ENCODE measurements at regions not wholly inside any gene's neighbourhood (a gene's known extent, or its start where the extent isn't known, plus 50 kb on each side); places are given as distances from the start of the nearest gene placed in this dataset.
"Not testable (repeated sequence)": the region's sequence is repeated elsewhere in the genome, so short reads cannot be mapped to it uniquely, and the experiment has no call there.

GRCh38 chr7:81256991-81257390, 338.1 kb upstream of the SEMA3C start:
- Mint-ChIP-seq H3K4me3 (no peak overlapping the region), H3K27ac (no peak overlapping the region), H3K27me3 (no peaks in the 10 kb centered on the region), H3K9me3 (peaks cover 9 to 17% of the 10 kb centered on the region in 2 donors), H3K4me1 (no peaks in the 10 kb centered on the region)
- ATAC-seq (no peak), DNase-seq (no peak)

DNA sequence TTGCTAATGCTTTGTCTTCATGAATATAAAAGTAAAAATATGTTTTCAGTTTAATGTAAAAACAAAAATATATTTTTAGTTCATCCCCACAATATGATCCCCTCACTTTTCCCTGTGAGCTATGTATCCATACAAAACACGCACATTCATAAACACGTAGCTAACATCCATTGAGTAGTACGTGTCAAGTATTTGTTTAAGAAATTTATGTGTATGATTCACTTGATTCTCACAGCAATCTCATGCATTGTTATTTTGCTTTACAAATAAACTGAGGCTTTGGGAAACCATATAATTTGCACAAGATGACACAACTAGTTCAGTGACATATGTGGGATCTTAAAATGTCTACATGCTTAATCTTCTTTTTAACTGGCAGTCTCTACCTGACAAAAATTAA, 329.6 kb upstream of the SEMA3C start:
- H3K27ac Mint-ChIP-seq = no peak overlapping the region
- DNase-seq = no peak
- no peaks in the 10 kb centered on the region for H3K4me1 Mint-ChIP-seq
- peaks cover 0 to 8% of the 10 kb centered on the region in 2 donors for H3K9me3 Mint-ChIP-seq
- no peaks in the 10 kb centered on the region for H3K27me3 Mint-ChIP-seq
- no peak for ATAC-seq
- H3K4me3 Mint-ChIP-seq = no peak overlapping the region

DNA sequence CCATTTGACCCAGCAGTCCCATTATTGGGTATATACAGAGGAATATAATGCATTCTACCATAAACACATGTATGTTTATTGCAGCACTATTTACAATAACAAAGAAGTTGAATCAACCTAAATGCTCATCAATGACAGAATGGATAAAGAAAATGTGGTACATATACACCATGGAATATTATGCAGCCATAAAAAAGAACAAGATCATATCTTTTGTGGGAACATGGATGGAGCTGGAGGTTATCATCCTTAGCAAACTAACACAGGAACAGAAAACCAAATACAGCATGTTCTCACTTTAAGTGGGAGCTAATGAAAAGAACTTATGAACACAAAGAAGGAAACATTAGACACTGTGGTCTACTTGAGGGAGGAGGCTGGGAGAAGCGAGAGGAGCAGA, 328.5 kb upstream of the SEMA3C start:
- not testable (repeated sequence) for H3K27me3 Mint-ChIP-seq, H3K27ac Mint-ChIP-seq, ATAC-seq, H3K9me3 Mint-ChIP-seq, DNase-seq, H3K4me3 Mint-ChIP-seq, H3K4me1 Mint-ChIP-seq

DNA sequence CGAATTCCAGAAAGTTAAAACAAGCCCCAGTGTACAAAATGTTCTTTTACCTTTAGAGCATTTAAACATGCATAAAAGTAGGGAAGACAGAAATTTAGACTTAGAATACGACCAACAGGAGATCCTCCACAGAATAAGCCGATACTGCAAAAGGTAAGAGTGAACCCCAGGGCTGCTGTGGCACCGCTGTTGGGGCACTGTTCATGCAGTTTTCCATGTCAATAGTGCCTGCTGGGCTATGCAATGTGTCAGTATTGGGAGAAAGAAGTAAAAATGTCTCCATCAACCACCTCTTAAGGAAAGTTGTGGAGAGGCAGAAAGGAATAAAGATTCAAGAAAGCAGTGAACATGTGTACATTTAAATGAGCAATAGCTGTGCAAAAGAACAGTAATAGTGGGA, 326.5 kb upstream of the SEMA3C start:
- no peak for ATAC-seq
- Mint-ChIP-seq H3K9me3 (peaks cover 6 to 8% of the 10 kb centered on the region in 2 donors), H3K27ac (no peak overlapping the region), H3K27me3 (no peaks in the 10 kb centered on the region), H3K4me1 (no peaks in the 10 kb centered on the region), H3K4me3 (no peak overlapping the region)
- no peak for DNase-seq

- Mint-ChIP-seq H3K9me3 (peaks cover 6 to 8% of the 10 kb centered on the region in 2 donors), H3K4me1 (no peaks in the 10 kb centered on the region), H3K4me3 (no peak overlapping the region), H3K27ac (no peak overlapping the region), H3K27me3 (no peaks in the 10 kb centered on the region)
- no peak for ATAC-seq
- DNase-seq = no peak
Measured at GRCh38 chr7:81244224-81244623, 325.4 kb upstream of the SEMA3C start.

GRCh38 chr7:81236560-81236959, 317.7 kb upstream of the SEMA3C start:
- DNase-seq = no peak
- Mint-ChIP-seq H3K9me3 (peaks cover 6 to 12% of the 10 kb centered on the region in 2 donors), H3K4me1 (no peaks in the 10 kb centered on the region), H3K27me3 (no peaks in the 10 kb centered on the region), H3K27ac (no peak overlapping the region), H3K4me3 (no peak overlapping the region)
- no peak for ATAC-seq

GRCh38 chr7:81235997-81236396, 317.1 kb upstream of the SEMA3C start:
- H3K4me1 Mint-ChIP-seq = no peaks in the 10 kb centered on the region
- H3K27ac Mint-ChIP-seq = no peak overlapping the region
- ATAC-seq = no peak
- H3K9me3 Mint-ChIP-seq = peaks cover under 1 to 12% of the 10 kb centered on the region in 2 donors
- no peaks in the 10 kb centered on the region for H3K27me3 Mint-ChIP-seq
- no peak for DNase-seq
- H3K4me3 Mint-ChIP-seq = no peak overlapping the region

- ATAC-seq (no peak), DNase-seq (no peak)
- Mint-ChIP-seq H3K4me3 (no peak overlapping the region), H3K9me3 (peaks cover 0 to 12% of the 10 kb centered on the region in 2 donors), H3K4me1 (no peaks in the 10 kb centered on the region), H3K27ac (no peak overlapping the region), H3K27me3 (no peaks in the 10 kb centered on the region)
Measured at GRCh38 chr7:81234896-81235295, 316.0 kb upstream of the SEMA3C start.

DNA sequence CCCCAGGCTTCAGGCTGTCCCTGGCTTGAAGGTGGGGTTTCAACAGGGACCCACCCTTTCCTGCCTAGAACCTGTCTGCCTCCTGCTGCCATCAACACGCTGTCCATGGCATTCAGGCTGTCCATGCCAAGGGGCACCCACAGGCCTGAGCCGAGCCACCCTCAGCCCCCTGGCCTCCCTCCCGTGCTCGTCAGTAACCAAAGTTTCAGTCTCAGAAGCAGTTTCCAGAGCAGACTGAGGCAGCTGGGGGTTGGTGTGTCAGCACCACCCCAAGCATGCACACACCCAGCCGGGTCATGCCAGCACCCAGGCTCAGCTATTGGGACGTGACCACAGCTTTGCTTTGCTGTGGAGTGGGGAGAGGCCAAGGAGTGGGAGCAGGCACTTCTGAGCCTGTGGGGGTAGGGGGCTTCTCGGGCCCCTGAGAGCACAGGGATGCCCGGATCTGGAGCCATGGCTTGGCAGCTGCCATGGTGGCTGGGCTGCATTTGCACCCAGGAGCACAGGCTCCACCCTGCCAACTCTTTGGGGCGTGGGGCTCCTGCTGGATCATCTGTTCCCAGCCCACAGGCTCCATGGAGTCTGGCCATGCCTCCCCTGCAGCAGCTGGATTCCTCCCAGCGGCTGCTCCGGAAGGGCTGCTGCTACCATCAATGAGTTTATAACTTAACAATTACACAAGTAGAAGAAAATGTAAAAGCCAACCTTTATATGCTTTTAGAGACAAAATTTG, 314.5 kb upstream of the SEMA3C start:
- ATAC-seq (peak; percentile 9), DNase-seq (no peak)
- H3K27me3 Mint-ChIP-seq = no peaks in the 10 kb centered on the region

DNA sequence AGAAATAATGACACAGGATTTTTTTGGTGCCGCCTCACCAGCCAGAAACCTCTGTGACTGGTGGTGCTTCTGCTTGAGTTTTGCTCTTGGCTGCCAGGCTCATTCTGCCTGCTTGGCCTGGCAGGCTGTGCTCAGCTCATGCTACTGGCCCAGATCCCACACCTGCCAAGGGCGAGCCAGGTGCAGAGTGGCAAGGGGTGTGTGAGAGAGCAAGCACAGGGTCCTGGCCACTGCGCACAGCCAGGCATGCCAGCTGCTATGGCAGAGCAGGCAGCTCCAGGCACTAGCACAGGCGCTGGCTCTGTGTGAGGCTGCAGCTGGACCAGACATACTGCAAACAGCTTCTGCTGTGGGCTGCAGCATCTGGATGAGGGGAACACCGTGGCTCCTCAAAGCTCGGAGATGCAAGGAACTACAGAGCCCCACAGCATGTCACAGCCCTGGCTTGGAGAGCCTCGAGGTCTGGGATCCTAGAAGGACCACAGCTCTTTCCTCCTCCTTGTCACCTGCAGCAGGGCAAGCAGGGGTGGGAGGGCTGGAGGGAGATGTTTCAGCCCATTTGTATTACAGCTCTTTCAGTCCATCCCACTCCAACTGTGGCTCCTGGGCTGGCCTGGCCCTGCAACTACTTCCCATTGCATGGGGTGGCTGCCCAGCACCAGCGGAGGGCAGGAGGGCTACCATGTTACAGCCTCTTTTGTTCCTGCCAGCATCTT, 313.4 kb upstream of the SEMA3C start:
- Mint-ChIP-seq H3K4me3 (no peak overlapping the region), H3K27ac (no peak overlapping the region), H3K27me3 (no peaks in the 10 kb centered on the region), H3K9me3 (no peaks in the 10 kb centered on the region), H3K4me1 (no peaks in the 10 kb centered on the region)
- DNase-seq (no peak), ATAC-seq (peak; percentile 28)

More for the DNA sequence above, 314.5 kb upstream of the SEMA3C start:
- no peak overlapping the region for H3K27ac Mint-ChIP-seq
- H3K4me1 Mint-ChIP-seq = no peaks in the 10 kb centered on the region
- H3K4me3 Mint-ChIP-seq = no peak overlapping the region
- peaks cover 0 to 8% of the 10 kb centered on the region in 2 donors for H3K9me3 Mint-ChIP-seq

DNA sequence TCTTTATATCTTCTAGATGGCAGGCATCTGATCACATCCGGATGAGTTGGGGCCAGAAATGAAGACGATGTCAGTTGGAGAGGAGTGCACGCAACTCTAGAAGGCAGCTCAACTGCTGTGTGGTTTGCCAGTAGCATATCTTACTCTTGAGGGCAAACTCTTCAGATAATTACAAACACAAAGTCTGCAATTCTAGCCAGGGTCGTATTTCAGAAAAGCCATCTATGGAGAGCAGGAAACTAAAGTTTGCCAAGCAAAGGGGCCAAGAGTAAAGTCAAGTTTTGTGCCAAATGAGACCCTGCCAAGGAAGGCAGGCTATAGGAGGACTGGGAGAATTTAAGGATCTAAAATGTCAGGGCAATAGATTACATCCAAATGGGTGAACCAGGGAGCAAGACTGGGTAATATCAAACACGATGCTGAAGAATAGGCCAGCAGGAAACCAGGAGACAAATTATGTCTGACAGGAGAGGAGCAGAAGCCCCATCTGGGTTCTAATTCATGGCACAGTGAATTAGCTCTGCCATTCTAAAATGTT, 312.5 kb upstream of the SEMA3C start:
- no peak for DNase-seq
- H3K27ac Mint-ChIP-seq = no peak overlapping the region
- ATAC-seq = no peak
- no peak overlapping the region for H3K4me3 Mint-ChIP-seq
- H3K4me1 Mint-ChIP-seq = no peaks in the 10 kb centered on the region
- no peaks in the 10 kb centered on the region for H3K9me3 Mint-ChIP-seq
- H3K27me3 Mint-ChIP-seq = no peaks in the 10 kb centered on the region

DNA sequence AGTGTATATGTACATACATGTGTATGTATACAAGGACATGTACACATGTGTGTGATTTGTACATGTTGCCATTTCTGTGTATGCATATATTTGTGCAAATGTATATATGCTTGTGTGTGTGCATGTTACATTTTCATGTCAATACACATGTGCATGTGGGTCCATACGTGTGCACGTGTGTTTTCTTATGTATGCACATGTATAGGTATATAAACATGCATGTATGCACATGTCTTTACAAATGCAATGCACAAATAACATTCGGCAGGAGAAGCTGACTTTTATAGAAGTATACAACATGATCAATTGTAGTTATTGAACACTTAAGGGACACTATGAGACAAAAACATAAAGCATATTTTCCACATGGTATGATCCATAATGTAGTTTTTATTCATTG, 307.4 kb upstream of the SEMA3C start:
- no peak overlapping the region for H3K4me3 Mint-ChIP-seq
- ATAC-seq (no peak), DNase-seq (no peak)
- no peaks in the 10 kb centered on the region for H3K4me1 Mint-ChIP-seq
- H3K27me3 Mint-ChIP-seq = no peaks in the 10 kb centered on the region
- H3K27ac Mint-ChIP-seq = no peak overlapping the region
- H3K9me3 Mint-ChIP-seq = peaks cover 8 to 11% of the 10 kb centered on the region in 2 donors

DNA sequence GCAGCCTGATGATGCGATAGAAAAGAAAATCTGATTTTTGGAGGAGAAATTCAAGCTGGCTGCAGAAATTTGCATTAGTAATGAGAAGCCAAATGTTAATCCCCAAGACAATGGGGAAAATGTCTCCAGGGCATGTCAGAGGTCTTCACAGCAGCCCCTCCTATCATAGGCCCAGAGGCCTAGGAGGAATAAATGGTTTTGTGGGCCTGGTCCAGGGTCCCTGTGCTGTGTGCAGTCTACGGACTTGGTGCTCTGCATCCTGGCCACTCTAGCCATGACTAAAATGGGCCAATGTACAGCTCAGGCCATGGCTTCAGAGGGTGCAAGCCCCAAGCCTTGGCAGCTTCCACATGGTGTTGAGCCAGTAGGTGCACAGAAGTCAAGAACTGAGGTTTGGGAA, 303.8 kb upstream of the SEMA3C start:
- not testable (repeated sequence) for H3K27ac Mint-ChIP-seq, H3K4me1 Mint-ChIP-seq, H3K27me3 Mint-ChIP-seq, H3K4me3 Mint-ChIP-seq, ATAC-seq, DNase-seq
- H3K9me3 Mint-ChIP-seq = peaks cover 8 to 11% of the 10 kb centered on the region in 2 donors

DNA sequence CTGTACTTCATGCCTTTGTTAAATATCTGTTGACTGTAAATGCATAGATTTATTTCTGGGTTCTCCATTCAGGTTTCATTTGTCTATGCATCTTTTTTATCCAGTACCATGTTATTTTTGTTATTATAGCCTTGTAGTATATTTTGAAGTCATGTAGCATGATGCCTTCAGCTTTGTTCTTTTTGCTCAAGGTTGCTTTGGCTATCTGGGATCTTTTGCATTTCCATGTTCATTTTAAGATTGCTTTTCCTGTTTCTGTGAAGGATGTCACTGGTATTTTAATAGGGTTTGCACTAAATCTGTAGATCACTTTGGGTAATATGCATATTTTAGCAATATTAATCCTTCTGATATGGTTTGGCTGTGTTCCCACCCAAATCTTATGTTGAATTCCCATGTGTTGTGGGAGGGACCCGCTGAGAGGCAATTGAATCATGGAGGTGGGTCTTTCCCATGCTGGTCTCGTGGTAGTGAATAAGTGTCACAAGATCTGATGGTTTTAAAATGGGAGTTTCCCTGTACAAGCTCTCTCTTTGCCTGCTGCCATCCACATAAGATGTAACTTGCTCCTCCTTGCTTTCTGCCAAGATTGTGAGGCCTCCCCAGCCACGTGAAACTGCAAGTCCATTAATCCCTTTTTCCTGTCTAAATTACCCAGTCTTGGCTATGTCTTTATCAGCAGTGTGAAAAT, 302.8 kb upstream of the SEMA3C start:
- no peak for ATAC-seq
- no peak overlapping the region for H3K27ac Mint-ChIP-seq

DNA sequence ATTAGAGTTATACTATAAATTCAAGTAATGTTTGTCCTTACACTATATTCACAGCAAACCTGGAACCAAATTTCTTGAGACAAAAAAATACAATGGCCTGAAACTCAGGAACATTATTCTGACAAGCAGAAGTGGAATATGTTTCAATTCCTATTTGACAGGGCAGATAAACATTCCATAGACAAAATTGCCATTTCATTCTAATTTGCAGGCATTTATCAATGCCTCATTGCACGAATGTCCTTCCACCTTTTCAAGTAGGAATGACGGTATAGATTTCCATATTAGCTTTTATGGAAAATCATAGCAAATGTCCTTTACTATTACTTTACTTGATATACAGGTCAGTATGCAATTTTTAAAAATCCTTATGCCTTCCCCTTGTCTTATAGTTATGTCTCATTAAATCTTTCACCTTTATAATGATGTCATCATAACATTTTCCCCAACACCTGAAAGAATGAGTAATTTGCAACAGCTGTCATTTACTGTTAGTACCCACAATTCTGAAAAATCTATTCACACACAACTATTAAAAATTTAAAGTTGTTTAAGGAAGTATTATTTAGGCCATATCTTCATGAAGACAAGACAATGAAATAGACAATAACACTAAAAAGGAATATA, 299.7 kb upstream of the SEMA3C start:
- no peak overlapping the region for H3K4me3 Mint-ChIP-seq
- H3K27ac Mint-ChIP-seq = no peak overlapping the region
- no peaks in the 10 kb centered on the region for H3K27me3 Mint-ChIP-seq
- DNase-seq = no peak
- H3K4me1 Mint-ChIP-seq = no peaks in the 10 kb centered on the region
- H3K9me3 Mint-ChIP-seq = peaks cover 8 to 11% of the 10 kb centered on the region in 2 donors
- no peak for ATAC-seq

More for the DNA sequence above, 302.8 kb upstream of the SEMA3C start:
- Mint-ChIP-seq H3K27me3 (no peaks in the 10 kb centered on the region), H3K9me3 (peaks cover 8 to 11% of the 10 kb centered on the region in 2 donors), H3K4me3 (no peak overlapping the region), H3K4me1 (no peaks in the 10 kb centered on the region)
- DNase-seq = no peak
